ENCODE measurements at regions not wholly inside any gene's neighbourhood (a gene's known extent, or its start where the extent isn't known, plus 50 kb on each side); places are given as distances from the start of the nearest gene placed in this dataset.

- TF ChIP-seq POLR2A (IDR thresholded peaks at IDR 0.05; ENCODE audit: low read depth, low read length) (no peak), POU2F2 (IDR thresholded peaks at IDR 0.05; ENCODE audit: low read depth, low read length) (no peak), POLR2AphosphoS5 (IDR thresholded peaks at IDR 0.05; ENCODE audit: low read depth, low read length) (no peak), TAF1 (IDR thresholded peaks at IDR 0.05; ENCODE audit: low read depth, low read length) (no peak)
Observed at GRCh38 chr3:146896711-146897110, 291.6 kb upstream of the PLSCR5 start.

Data from GM12891 (cell line).